DMS79 treated with DMSO at 0.1 percent for 48 hours (cell line): ENCODE measurements at regions not wholly inside any gene's neighbourhood (a gene's known extent, or its start where the extent isn't known, plus 50 kb on each side); places are given as distances from the start of the nearest gene placed in this dataset.

Experiments used
- DNase-seq: peaks from one replicate; lab custom pipeline; 2025; lab: John Stamatoyannopoulos, UW

- DNase-seq = no peak
Observed at GRCh38 chr4:141403782-141404181, 183.1 kb downstream of the ZNF330 start.

- DNase-seq = no peak
Observed at GRCh38 chr4:141406237-141406636, 185.5 kb downstream of the ZNF330 start.

DNA sequence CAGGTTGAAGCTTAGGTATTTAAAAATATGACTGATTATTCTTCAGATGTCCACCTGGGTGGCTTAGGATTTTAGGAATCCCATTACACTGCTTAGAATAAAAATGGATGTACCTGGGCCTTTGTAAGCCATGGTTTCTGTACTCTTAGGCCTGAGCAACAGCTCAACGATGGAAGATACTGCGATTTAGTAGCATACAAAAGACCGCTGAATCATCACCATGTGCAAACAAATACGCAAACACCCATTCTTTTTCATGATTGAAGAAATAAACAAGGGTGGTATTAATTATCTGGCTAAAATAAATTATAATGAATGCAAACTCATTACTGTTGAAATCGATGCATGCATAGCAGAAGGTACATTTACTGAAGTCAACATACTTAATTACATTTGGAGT is 188.9 kb downstream of the ZNF330 start:
- DNase-seq = no peak

DNA sequence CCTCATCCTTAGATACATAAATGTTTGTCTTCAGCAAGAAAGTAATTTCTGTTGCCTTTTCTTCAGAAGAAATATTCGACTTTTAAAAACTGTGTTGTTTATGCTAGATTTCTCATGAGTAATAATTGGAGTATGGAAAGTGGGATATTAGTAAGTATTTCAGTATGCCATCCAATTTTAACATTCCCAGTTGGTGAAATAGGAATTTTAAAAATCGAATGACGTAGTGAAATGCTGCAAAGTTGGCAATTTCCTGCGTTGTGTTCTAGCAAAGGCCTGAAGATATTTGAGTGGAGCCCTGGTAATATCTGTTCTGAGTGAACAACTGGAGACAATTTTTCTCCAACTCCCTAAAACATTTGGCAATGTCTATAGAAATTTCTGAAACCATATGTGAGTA is 190.1 kb downstream of the ZNF330 start:
- no peak for DNase-seq

GRCh38 chr4:141411936-141412335 is 191.2 kb downstream of the ZNF330 start:
- no peak for DNase-seq

- no peak for DNase-seq
Observed at GRCh38 chr4:141413366-141413765, 192.7 kb downstream of the ZNF330 start.

DNA sequence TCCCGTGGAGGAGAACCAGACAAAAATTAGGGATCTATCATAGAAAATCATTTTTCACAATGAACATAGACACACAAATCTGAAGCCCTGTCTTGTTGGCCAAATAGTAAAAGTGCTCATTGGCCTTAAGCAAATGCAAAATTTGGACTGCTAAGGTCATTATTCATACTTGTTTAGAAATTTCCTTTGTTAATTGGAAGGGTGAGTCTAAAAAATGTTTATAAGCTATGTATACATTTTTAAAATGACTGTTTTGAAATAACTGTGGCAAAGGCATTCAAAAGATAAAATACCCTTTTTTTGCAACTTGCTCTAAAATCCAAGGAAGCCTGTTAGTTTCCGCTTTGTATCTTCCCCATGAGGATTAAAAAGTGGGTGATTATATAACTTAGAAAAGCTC is 195.0 kb downstream of the ZNF330 start:
- DNase-seq = no peak

DNA sequence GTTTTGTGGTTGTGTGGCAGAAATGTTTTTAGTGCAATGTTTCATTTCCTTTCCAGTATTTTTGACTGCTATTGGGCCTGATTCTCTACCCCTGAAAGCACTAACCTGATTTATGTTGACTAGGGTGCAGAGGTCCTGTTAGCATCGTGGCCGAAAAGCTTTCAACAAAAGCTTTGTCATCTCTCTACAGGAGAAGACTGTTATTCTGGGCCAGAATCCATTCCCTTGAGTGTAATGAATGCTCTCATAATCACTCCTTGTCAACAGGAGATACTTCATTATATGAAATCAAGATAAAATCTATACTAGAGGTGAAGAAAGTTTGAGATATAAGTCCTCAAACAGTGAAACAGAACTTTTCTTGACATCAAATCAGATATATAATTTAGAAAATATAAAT is 195.5 kb downstream of the ZNF330 start:
- DNase-seq = no peak

DNA sequence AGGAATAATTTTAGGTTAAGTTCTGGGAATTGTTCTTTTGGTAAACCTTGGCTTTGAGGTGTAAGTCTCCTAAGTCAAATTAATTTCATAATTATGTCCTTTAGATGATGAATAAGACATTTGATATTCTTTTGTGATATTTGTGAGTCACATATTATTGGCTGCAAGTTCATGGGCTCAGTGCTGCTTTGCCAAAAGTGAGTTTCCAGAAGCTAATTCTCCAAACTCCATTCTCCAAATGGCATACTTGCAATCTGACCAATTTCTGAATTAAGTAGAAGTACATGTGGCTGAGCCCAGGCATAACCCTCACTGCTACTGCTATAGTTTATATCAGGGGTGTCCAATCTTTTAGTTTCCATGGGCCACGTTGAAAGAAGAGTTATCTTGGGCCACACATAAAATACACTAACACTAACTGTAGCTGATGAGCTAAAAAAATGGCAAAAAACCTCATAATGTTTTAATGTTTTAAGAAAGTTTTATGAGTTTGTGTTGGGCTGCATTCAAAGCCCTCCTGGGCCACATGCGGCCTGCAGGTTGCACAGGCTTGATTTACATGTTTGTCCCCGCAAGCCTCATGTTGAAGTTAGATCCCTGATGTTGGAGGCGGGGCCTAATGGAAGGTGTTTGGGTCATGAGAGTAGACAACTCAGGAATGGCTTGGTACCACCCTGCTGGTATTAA is 196.1 kb downstream of the ZNF330 start:
- no peak for DNase-seq

GRCh38 chr4:141417387-141417786 is 196.7 kb downstream of the ZNF330 start:
- DNase-seq = no peak

GRCh38 chr4:141425124-141425523 is 204.4 kb downstream of the ZNF330 start:
- no peak for DNase-seq

GRCh38 chr4:141427726-141428296 is 207.1 kb downstream of the ZNF330 start:
- DNase-seq = no peak

DNA sequence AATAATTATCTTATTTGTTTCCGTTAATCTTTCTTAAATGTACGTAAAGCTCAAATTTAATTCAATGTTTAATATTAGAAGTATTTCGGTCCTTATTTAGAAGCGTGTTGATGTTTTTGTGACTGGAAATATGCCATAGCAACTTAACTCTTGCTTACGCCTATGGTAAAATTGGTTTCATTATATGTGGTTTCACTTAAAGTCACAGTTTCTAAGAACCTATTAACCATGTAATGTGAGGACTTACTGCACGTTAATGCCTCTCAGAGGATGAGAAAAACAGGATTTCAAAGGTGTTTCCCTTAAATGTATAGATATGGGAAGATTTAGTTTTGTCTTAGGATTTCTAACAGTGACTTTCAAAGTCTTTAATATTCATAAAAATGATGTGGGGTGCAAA is 206.4 kb upstream of the IL15 start:
- no peak for DNase-seq

- DNase-seq = no peak
Observed at GRCh38 chr4:141430686-141431085, 205.7 kb upstream of the IL15 start.

- no peak for DNase-seq
Observed at GRCh38 chr4:141432000-141432712, 204.2 kb upstream of the IL15 start.

GRCh38 chr4:141435446-141436225 is 200.7 kb upstream of the IL15 start:
- DNase-seq = no peak

DNA sequence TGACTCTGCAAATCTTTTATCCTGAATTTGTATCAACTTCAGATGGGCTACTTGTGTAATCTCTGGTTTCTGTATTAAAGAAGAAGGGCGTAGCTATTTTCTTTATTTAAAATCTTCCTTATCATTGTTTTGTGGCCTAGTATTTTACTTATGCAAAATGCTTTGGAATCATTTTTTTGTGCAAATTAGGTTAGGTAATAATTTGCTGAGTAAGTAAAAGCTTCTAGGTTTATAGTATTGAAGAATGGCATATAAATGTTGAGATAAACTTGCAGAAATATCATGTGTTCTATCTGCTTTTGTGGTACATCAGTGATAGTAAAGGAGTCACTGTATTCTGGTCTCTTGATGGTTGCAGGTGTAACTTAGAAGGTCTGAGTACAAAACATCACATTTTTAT is 197.2 kb upstream of the IL15 start:
- DNase-seq = no peak

- no peak for DNase-seq
Observed at GRCh38 chr4:141447761-141448160, 188.6 kb upstream of the IL15 start.

DNA sequence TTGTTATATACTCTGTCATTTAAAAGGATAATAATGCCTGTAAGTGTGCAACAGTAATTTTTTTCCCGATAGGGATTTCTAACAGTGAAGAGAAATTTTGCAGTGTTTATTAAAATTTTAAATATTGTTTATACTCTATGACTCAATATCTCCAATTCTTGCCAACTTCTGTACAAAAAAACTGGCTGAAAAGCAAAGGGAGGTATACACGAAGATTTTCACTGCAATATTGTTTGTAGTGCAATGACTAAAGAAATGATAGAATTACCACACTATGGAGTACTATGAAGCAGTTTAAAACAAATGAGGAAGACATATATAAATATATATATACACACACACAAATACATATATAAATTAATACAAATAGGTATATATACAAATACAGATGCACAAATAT is 187.9 kb upstream of the IL15 start:
- no peak for DNase-seq

GRCh38 chr4:141449927-141450326 is 186.5 kb upstream of the IL15 start:
- DNase-seq = no peak

- no peak for DNase-seq
Observed at GRCh38 chr4:141455651-141456050, 180.7 kb upstream of the IL15 start.

DNA sequence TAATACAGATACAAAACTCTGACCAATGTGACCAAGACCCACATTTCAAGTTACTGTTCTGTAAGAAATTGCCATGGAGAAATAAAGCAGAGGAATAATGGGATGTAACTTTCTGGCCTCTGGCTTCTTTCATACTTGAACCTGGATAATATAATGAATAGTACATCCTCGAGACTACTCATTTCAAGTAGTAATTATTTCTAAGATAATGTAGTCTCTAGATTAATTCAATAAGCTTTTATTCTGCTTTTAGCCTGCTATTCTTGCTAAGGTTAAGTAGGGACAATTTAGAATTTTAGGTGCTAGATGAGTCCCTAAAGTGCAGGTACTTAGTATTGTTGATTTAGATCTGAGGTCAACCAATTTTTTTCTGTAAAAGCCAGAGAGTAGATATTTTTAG is 178.7 kb upstream of the IL15 start:
- DNase-seq = no peak

DNA sequence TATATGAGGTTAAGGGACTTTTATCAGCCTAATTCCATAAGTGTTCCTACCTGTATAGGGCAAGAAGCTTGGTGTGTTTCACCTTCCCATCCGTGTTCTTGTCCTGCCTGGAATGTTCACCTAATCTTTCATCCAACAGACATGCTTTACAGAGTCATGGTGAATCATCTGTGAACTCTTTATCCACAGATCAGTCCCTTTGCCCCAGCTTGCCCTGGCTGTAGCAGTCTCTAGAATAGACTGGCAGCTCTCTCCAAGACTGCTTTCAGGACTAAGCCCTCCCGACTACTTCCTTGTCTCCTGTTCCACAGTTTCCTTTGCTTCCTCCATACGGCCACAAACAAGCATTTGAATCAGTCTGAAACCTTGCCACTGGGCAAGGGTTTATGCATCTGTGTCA is 177.9 kb upstream of the IL15 start:
- DNase-seq = no peak
